ENCODE measurements at regions not wholly inside any gene's neighbourhood (a gene's known extent, or its start where the extent isn't known, plus 50 kb on each side); places are given as distances from the start of the nearest gene placed in this dataset.

GRCh38 chr3:191762323-191762960 lies 301.5 kb downstream of the PYDC2 start:
- TF ChIP-seq CTCF (IDR thresholded peaks at IDR 0.05), result no peak
- no peak for TF ChIP-seq POLR2A (IDR thresholded peaks at IDR 0.05)
